ENCODE measurements at regions not wholly inside any gene's neighbourhood (a gene's known extent, or its start where the extent isn't known, plus 50 kb on each side); places are given as distances from the start of the nearest gene placed in this dataset.

- no peaks in the 10 kb centered on the region for H3K9me3 Mint-ChIP-seq (ENCODE audit: unreplicated experiment)
- H3K4me3 Mint-ChIP-seq (ENCODE audit: unreplicated experiment): no peak overlapping the region
- no peak overlapping the region for H3K27ac Mint-ChIP-seq (ENCODE audit: unreplicated experiment)
- H3K27me3 Mint-ChIP-seq (ENCODE audit: unreplicated experiment): no peaks in the 10 kb centered on the region
- TF ChIP-seq, protein P1, sequence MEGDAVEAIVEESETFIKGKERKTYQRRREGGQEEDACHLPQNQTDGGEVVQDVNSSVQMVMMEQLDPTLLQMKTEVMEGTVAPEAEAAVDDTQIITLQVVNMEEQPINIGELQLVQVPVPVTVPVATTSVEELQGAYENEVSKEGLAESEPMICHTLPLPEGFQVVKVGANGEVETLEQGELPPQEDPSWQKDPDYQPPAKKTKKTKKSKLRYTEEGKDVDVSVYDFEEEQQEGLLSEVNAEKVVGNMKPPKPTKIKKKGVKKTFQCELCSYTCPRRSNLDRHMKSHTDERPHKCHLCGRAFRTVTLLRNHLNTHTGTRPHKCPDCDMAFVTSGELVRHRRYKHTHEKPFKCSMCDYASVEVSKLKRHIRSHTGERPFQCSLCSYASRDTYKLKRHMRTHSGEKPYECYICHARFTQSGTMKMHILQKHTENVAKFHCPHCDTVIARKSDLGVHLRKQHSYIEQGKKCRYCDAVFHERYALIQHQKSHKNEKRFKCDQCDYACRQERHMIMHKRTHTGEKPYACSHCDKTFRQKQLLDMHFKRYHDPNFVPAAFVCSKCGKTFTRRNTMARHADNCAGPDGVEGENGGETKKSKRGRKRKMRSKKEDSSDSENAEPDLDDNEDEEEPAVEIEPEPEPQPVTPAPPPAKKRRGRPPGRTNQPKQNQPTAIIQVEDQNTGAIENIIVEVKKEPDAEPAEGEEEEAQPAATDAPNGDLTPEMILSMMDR (IDR thresholded peaks at IDR 0.05; ENCODE audit: partially characterized antibody, unreplicated experiment): no peak
- DNase-seq: no peak
- H3K36me3 Mint-ChIP-seq (ENCODE audit: unreplicated experiment): no peaks in the 10 kb centered on the region
- H3K4me1 Mint-ChIP-seq (ENCODE audit: low read depth, unreplicated experiment): no peaks in the 10 kb centered on the region
Measured at GRCh38 chr15:96276438-96277210, 53.9 kb upstream of the NR2F2 start.

Measured in glutamatergic neuron (in vitro differentiated cells).